ENCODE measurements at regions not wholly inside any gene's neighbourhood (a gene's known extent, or its start where the extent isn't known, plus 50 kb on each side); places are given as distances from the start of the nearest gene placed in this dataset.

DNA sequence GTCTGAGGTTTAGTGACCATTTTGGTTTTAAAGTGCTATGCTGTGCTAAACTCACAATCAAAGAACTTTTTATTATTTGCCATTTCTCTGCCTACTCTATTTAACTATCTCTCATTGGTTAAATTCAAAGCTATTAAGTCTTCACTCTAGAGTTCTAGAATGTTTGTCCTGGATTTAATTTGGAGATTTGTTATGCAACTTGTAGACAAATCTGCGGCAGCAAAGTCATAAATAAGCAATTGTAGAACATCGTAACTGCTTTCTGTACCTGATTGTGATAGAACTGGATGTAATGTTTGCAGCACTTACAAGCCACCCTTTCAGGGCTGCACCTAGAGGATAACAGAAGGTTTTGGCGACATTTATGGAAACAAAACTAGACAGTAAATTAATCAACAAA lies 566.5 kb upstream of the ADGRL2 start:
- no peak for TF ChIP-seq FOXM1 (IDR thresholded peaks at IDR 0.05; ENCODE audit: borderline replicate concordance, low read depth)
- TF ChIP-seq, protein P1, sequence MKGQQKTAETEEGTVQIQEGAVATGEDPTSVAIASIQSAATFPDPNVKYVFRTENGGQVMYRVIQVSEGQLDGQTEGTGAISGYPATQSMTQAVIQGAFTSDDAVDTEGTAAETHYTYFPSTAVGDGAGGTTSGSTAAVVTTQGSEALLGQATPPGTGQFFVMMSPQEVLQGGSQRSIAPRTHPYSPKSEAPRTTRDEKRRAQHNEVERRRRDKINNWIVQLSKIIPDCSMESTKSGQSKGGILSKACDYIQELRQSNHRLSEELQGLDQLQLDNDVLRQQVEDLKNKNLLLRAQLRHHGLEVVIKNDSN (IDR thresholded peaks at IDR 0.05) = no peak
- no peak for TF ChIP-seq ZBTB7A (IDR thresholded peaks at IDR 0.05; ENCODE audit: low read depth)
- TF ChIP-seq RAD21 (IDR thresholded peaks at IDR 0.05; ENCODE audit: low read depth) = no peak
- TF ChIP-seq CEBPB (IDR thresholded peaks at IDR 0.05) = no peak
- no peak for TF ChIP-seq REST (IDR thresholded peaks at IDR 0.05; ENCODE audit: low read depth)
- no peak for TF ChIP-seq NFIC (IDR thresholded peaks at IDR 0.05)
- TF ChIP-seq, protein P2, sequence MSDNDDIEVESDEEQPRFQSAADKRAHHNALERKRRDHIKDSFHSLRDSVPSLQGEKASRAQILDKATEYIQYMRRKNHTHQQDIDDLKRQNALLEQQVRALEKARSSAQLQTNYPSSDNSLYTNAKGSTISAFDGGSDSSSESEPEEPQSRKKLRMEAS (IDR thresholded peaks at IDR 0.05) = no peak
- no peak for TF ChIP-seq EGR1 (IDR thresholded peaks at IDR 0.05)
- no peak for TF ChIP-seq EP300 (IDR thresholded peaks at IDR 0.05; ENCODE audit: borderline replicate concordance)
- TF ChIP-seq YY1 (IDR thresholded peaks at IDR 0.05; ENCODE audit: low read depth) = no peak
- no peak for TF ChIP-seq CREB1 (IDR thresholded peaks at IDR 0.05; ENCODE audit: low read depth)
- no peak for TF ChIP-seq TEAD4 (IDR thresholded peaks at IDR 0.05)
- no peak for TF ChIP-seq TCF12 (IDR thresholded peaks at IDR 0.05; ENCODE audit: low read depth)
- TF ChIP-seq TAF1 (IDR thresholded peaks at IDR 0.05; ENCODE audit: low read depth) = no peak

- TF ChIP-seq TEAD4 (IDR thresholded peaks at IDR 0.05) (no peak), CREB1 (IDR thresholded peaks at IDR 0.05; ENCODE audit: low read depth) (no peak), CEBPB (IDR thresholded peaks at IDR 0.05) (no peak), FOXM1 (IDR thresholded peaks at IDR 0.05; ENCODE audit: borderline replicate concordance, low read depth) (no peak), NFIC (IDR thresholded peaks at IDR 0.05) (no peak), EGR1 (IDR thresholded peaks at IDR 0.05) (no peak), ZBTB7A (IDR thresholded peaks at IDR 0.05; ENCODE audit: low read depth) (no peak), TCF12 (IDR thresholded peaks at IDR 0.05; ENCODE audit: low read depth) (no peak)
Measured at GRCh38 chr1:81233591-81233990, 567.1 kb upstream of the ADGRL2 start.

- TF ChIP-seq, protein P1 (IDR thresholded peaks at IDR 0.05) = no peak
- no peak for TF ChIP-seq EGR1 (IDR thresholded peaks at IDR 0.05)
- TF ChIP-seq FOXM1 (IDR thresholded peaks at IDR 0.05; ENCODE audit: borderline replicate concordance, low read depth) = no peak
- TF ChIP-seq, protein P2 (IDR thresholded peaks at IDR 0.05) = no peak
- no peak for TF ChIP-seq CEBPB (IDR thresholded peaks at IDR 0.05)
- TF ChIP-seq CREB1 (IDR thresholded peaks at IDR 0.05; ENCODE audit: low read depth) = no peak
- TF ChIP-seq EP300 (IDR thresholded peaks at IDR 0.05; ENCODE audit: borderline replicate concordance) = no peak
- no peak for TF ChIP-seq ZBTB7A (IDR thresholded peaks at IDR 0.05; ENCODE audit: low read depth)
- TF ChIP-seq RAD21 (IDR thresholded peaks at IDR 0.05; ENCODE audit: low read depth) = no peak
- TF ChIP-seq YY1 (IDR thresholded peaks at IDR 0.05; ENCODE audit: low read depth) = no peak
- TF ChIP-seq TEAD4 (IDR thresholded peaks at IDR 0.05) = no peak
- no peak for TF ChIP-seq REST (IDR thresholded peaks at IDR 0.05; ENCODE audit: low read depth)
- TF ChIP-seq NFIC (IDR thresholded peaks at IDR 0.05) = no peak
- no peak for TF ChIP-seq TCF12 (IDR thresholded peaks at IDR 0.05; ENCODE audit: low read depth)
- TF ChIP-seq TAF1 (IDR thresholded peaks at IDR 0.05; ENCODE audit: low read depth) = no peak
Measured at GRCh38 chr1:81232420-81232819, 568.3 kb upstream of the ADGRL2 start.

DNA sequence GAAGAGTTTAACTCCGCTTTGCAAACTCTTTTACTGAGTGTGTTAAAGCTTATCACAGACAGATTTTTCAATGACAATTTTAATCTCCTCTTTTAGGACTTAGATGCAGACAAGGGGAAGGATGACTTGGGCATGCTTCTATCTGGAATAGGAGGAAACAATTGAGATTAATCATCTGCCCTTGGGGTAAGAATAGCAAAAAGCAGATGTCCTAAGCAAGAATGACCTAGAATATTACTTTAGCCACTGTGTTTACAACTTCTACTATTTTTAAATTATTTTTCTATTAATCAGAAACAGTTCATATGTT lies 569.0 kb upstream of the ADGRL2 start:
- no peak for TF ChIP-seq EP300 (IDR thresholded peaks at IDR 0.05; ENCODE audit: borderline replicate concordance)
- no peak for TF ChIP-seq FOXM1 (IDR thresholded peaks at IDR 0.05; ENCODE audit: borderline replicate concordance, low read depth)
- no peak for TF ChIP-seq CEBPB (IDR thresholded peaks at IDR 0.05)

GRCh38 chr1:81230983-81231728 lies 569.6 kb upstream of the ADGRL2 start:
- TF ChIP-seq, protein P2 (IDR thresholded peaks at IDR 0.05) = no peak
- TF ChIP-seq FOXM1 (IDR thresholded peaks at IDR 0.05; ENCODE audit: borderline replicate concordance, low read depth) = no peak
- no peak for TF ChIP-seq YY1 (IDR thresholded peaks at IDR 0.05; ENCODE audit: low read depth)
- TF ChIP-seq ZBTB7A (IDR thresholded peaks at IDR 0.05; ENCODE audit: low read depth) = no peak
- TF ChIP-seq TAF1 (IDR thresholded peaks at IDR 0.05; ENCODE audit: low read depth) = no peak
- no peak for TF ChIP-seq TCF12 (IDR thresholded peaks at IDR 0.05; ENCODE audit: low read depth)
- no peak for TF ChIP-seq REST (IDR thresholded peaks at IDR 0.05; ENCODE audit: low read depth)
- no peak for TF ChIP-seq RAD21 (IDR thresholded peaks at IDR 0.05; ENCODE audit: low read depth)
- TF ChIP-seq NFIC (IDR thresholded peaks at IDR 0.05) = no peak
- TF ChIP-seq EGR1 (IDR thresholded peaks at IDR 0.05) = no peak
- TF ChIP-seq CREB1 (IDR thresholded peaks at IDR 0.05; ENCODE audit: low read depth) = no peak
- TF ChIP-seq CEBPB (IDR thresholded peaks at IDR 0.05) = no peak
- TF ChIP-seq EP300 (IDR thresholded peaks at IDR 0.05; ENCODE audit: borderline replicate concordance) = no peak
- TF ChIP-seq TEAD4 (IDR thresholded peaks at IDR 0.05) = no peak
- TF ChIP-seq, protein P1 (IDR thresholded peaks at IDR 0.05) = no peak
